ENCODE measurements at regions not wholly inside any gene's neighbourhood (a gene's known extent, or its start where the extent isn't known, plus 50 kb on each side); places are given as distances from the start of the nearest gene placed in this dataset.

DNA sequence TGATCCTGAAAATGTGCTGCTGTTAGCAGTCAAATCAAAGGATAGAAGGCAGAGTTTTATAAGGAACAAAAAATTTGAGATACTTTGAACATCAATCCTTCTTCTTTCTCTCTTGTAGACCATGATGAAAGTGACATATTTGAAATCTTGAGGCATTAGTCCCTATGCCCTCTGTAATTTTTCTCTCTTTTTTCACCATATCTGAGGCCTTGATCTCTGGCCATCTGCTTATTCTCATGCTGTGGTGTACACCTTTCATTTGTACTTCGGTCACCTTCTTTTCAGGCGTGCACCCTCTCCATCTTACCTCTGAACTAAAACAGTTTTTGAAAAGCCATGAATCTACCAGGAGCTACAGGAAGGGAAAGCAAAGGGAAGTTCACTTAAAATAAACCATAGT lies 420.9 kb downstream of the C12orf50 start:
- H3K27ac ChIP-seq (ENCODE audit: low read depth, low read length): no peak overlapping the region
- no peaks in the 10 kb centered on the region for H3K27me3 Mint-ChIP-seq (ENCODE audit: low read depth, unreplicated experiment)
- no peak overlapping the region for H3K4me3 ChIP-seq (ENCODE audit: insufficient read depth, low read depth, low read length)
- H3K4me3 Mint-ChIP-seq (ENCODE audit: unreplicated experiment): no peak overlapping the region
- no peaks in the 10 kb centered on the region for H3K9me3 ChIP-seq (ENCODE audit: insufficient read depth, low read depth, low read length)
- H3K36me3 ChIP-seq (ENCODE audit: insufficient read depth, low read length): no peaks in the 10 kb centered on the region
- H3K9me3 Mint-ChIP-seq (ENCODE audit: unreplicated experiment): no peaks in the 10 kb centered on the region
- peaks cover 1% of the 10 kb centered on the region for H3K4me1 Mint-ChIP-seq (ENCODE audit: low read depth, unreplicated experiment)
- no peaks in the 10 kb centered on the region for H3K27me3 ChIP-seq (ENCODE audit: insufficient read depth, low read length)
- H3K4me2 ChIP-seq (ENCODE audit: low read length): no peak overlapping the region
- no peak overlapping the region for H3K27ac Mint-ChIP-seq (ENCODE audit: unreplicated experiment)
- DNase-seq (ENCODE audit: low read depth) (no peak), FAIRE-seq (no peak)
- no peak overlapping the region for H3K9ac ChIP-seq (ENCODE audit: low read length)
- H3K4me1 ChIP-seq (ENCODE audit: insufficient read depth, low read length): no peaks in the 10 kb centered on the region
- H4K20me1 ChIP-seq (ENCODE audit: insufficient read depth, low read length): no peaks in the 10 kb centered on the region
- no peak overlapping the region for H2AFZ ChIP-seq (ENCODE audit: low read depth, low read length)
- TF ChIP-seq, protein P1, sequence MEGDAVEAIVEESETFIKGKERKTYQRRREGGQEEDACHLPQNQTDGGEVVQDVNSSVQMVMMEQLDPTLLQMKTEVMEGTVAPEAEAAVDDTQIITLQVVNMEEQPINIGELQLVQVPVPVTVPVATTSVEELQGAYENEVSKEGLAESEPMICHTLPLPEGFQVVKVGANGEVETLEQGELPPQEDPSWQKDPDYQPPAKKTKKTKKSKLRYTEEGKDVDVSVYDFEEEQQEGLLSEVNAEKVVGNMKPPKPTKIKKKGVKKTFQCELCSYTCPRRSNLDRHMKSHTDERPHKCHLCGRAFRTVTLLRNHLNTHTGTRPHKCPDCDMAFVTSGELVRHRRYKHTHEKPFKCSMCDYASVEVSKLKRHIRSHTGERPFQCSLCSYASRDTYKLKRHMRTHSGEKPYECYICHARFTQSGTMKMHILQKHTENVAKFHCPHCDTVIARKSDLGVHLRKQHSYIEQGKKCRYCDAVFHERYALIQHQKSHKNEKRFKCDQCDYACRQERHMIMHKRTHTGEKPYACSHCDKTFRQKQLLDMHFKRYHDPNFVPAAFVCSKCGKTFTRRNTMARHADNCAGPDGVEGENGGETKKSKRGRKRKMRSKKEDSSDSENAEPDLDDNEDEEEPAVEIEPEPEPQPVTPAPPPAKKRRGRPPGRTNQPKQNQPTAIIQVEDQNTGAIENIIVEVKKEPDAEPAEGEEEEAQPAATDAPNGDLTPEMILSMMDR (IDR thresholded peaks at IDR 0.05; ENCODE audit: insufficient read depth, low read depth, low read length): no peak
- TF ChIP-seq EZH2 (IDR thresholded peaks at IDR 0.05; ENCODE audit: insufficient read depth, low read length): no peak
- no peaks in the 10 kb centered on the region for H3K79me2 ChIP-seq (ENCODE audit: insufficient read depth, low read length)
- no peaks in the 10 kb centered on the region for H3K36me3 Mint-ChIP-seq (ENCODE audit: low read depth, unreplicated experiment)

DNA sequence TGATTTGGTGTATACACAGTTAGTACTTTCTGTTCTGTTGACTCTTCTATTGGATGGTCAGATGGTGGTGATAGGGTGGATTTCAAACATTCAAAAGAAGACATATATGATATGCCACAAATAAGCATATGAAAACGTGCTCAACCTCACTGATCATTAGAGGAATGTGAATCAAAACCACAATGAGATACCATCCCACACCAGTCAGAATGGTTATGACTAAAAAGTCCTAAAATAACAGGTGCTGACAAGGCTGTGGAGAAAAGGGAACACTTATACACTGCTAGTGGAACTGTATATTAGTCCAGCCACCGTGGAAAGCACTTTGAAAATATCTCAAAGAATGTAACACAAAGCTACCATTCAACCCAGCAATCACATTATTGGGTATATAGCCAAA lies 425.5 kb downstream of the C12orf50 start:
- Mint-ChIP-seq H3K9me3 (ENCODE audit: unreplicated experiment) (no peaks in the 10 kb centered on the region), H3K27ac (ENCODE audit: unreplicated experiment) (no peak overlapping the region), H3K36me3 (ENCODE audit: low read depth, unreplicated experiment) (no peaks in the 10 kb centered on the region), H3K4me1 (ENCODE audit: low read depth, unreplicated experiment) (peaks cover 5% of the 10 kb centered on the region), H3K27me3 (ENCODE audit: low read depth, unreplicated experiment) (no peaks in the 10 kb centered on the region), H3K4me3 (ENCODE audit: unreplicated experiment) (no peak overlapping the region)
- Histone ChIP-seq H3K4me1 (ENCODE audit: insufficient read depth, low read length) (no peaks in the 10 kb centered on the region), H3K9ac (ENCODE audit: low read length) (no peak overlapping the region), H3K4me2 (ENCODE audit: low read length) (no peak overlapping the region), H3K4me3 (ENCODE audit: insufficient read depth, low read depth, low read length) (no peak overlapping the region), H3K36me3 (ENCODE audit: insufficient read depth, low read length) (no peaks in the 10 kb centered on the region), H3K79me2 (ENCODE audit: insufficient read depth, low read length) (no peaks in the 10 kb centered on the region), H3K27me3 (ENCODE audit: insufficient read depth, low read length) (no peaks in the 10 kb centered on the region), H3K27ac (ENCODE audit: low read depth, low read length) (no peak overlapping the region), H2AFZ (ENCODE audit: low read depth, low read length) (no peak overlapping the region), H4K20me1 (ENCODE audit: insufficient read depth, low read length) (no peaks in the 10 kb centered on the region), H3K9me3 (ENCODE audit: insufficient read depth, low read depth, low read length) (no peaks in the 10 kb centered on the region)
- TF ChIP-seq, protein P1 (IDR thresholded peaks at IDR 0.05; ENCODE audit: insufficient read depth, low read depth, low read length): no peak
- no peak for TF ChIP-seq EZH2 (IDR thresholded peaks at IDR 0.05; ENCODE audit: insufficient read depth, low read length)
- FAIRE-seq (no peak), DNase-seq (ENCODE audit: low read depth) (peak; percentile 19)

DNA sequence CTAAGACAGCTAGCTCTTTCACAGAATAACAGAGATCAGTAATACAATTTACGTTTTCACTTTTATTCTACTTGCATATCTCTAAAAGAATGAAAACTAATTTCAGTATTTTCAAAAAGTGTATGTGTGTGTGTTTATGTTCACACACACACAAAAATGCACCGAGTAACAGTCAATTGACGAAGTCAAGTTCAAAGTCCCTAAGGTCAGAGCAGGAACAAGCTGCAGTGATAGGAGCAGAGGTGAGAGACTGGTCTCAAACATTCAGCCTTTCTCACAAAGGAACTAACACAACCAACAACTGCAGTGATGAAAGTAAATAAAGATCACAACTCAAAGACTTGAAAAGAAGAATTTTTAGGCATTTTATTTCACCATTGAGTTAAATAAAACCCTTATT lies 429.7 kb downstream of the C12orf50 start:
- H3K27ac Mint-ChIP-seq (ENCODE audit: unreplicated experiment): no peak overlapping the region
- H3K9ac ChIP-seq (ENCODE audit: low read length): no peak overlapping the region
- H3K27ac ChIP-seq (ENCODE audit: low read depth, low read length): no peak overlapping the region
- no peaks in the 10 kb centered on the region for H3K79me2 ChIP-seq (ENCODE audit: insufficient read depth, low read length)
- H3K4me3 ChIP-seq (ENCODE audit: insufficient read depth, low read depth, low read length): no peak overlapping the region
- H3K9me3 ChIP-seq (ENCODE audit: insufficient read depth, low read depth, low read length): no peaks in the 10 kb centered on the region
- no peak overlapping the region for H2AFZ ChIP-seq (ENCODE audit: low read depth, low read length)
- no peaks in the 10 kb centered on the region for H3K9me3 Mint-ChIP-seq (ENCODE audit: unreplicated experiment)
- FAIRE-seq (no peak), DNase-seq (ENCODE audit: low read depth) (no peak)
- no peaks in the 10 kb centered on the region for H3K36me3 Mint-ChIP-seq (ENCODE audit: low read depth, unreplicated experiment)
- H3K4me3 Mint-ChIP-seq (ENCODE audit: unreplicated experiment): no peak overlapping the region
- no peaks in the 10 kb centered on the region for H3K27me3 ChIP-seq (ENCODE audit: insufficient read depth, low read length)
- H3K27me3 Mint-ChIP-seq (ENCODE audit: low read depth, unreplicated experiment): no peaks in the 10 kb centered on the region
- no peaks in the 10 kb centered on the region for H3K36me3 ChIP-seq (ENCODE audit: insufficient read depth, low read length)
- H4K20me1 ChIP-seq (ENCODE audit: insufficient read depth, low read length): no peaks in the 10 kb centered on the region
- TF ChIP-seq EZH2 (IDR thresholded peaks at IDR 0.05; ENCODE audit: insufficient read depth, low read length): no peak
- TF ChIP-seq, protein P1 (IDR thresholded peaks at IDR 0.05; ENCODE audit: insufficient read depth, low read depth, low read length): no peak
- H3K4me1 ChIP-seq (ENCODE audit: insufficient read depth, low read length): no peaks in the 10 kb centered on the region
- H3K4me1 Mint-ChIP-seq (ENCODE audit: low read depth, unreplicated experiment): peaks cover 5% of the 10 kb centered on the region
- no peak overlapping the region for H3K4me2 ChIP-seq (ENCODE audit: low read length)

Measured in astrocyte (in vitro differentiated cells and primary cell).